OCI-LY7 (cell line): ENCODE measurements at regions not wholly inside any gene's neighbourhood (a gene's known extent, or its start where the extent isn't known, plus 50 kb on each side); places are given as distances from the start of the nearest gene placed in this dataset.
"Not testable (repeated sequence)": the region's sequence is repeated elsewhere in the genome, so short reads cannot be mapped to it uniquely, and the experiment has no call there.

ENCODE experiments used
- BruUV-seq: library from RNA; stranded (reverse); fragments of 400-500 nt; replicated peaks from 2 replicates; lab custom pipeline; 2021; lab: Mats Ljungman, UMichigan
- CTCF ChIA-PET: fragments of 300-600 bp; sonication (Branson Sonifier 250); formaldehyde crosslinking; loops from one replicate; lab custom pipeline; 2022; ENCODE audit warnings: antibody characterized with exemption; ENCODE audit not compliant: unreplicated experiment; lab: Charles Lee
- POLR2A ChIA-PET: fragments of 300-600 bp; sonication (Branson Sonifier 250); formaldehyde crosslinking; loops from one replicate; lab custom pipeline; 2022; ENCODE audit warnings: antibody characterized with exemption; lab: Charles Lee
- DNase-seq: peaks from one replicate; pipeline ENCODE4 v3.0.0-alpha.2; 2015; ENCODE audit warnings: low spot score
- H2AFZ ChIP-seq: fragments of 200-600 bp; sonication (generic), shearing (Covaris generic); 2 replicates; pipeline ENCODE4 v1.6.1; 2014; ENCODE audit warnings: mild to moderate bottlenecking, antibody characterized with exemption, low read length, moderate library complexity
- H3K27ac ChIP-seq: fragments of 200-600 bp; sonication (generic); 2 replicates; pipeline ENCODE4 v1.5.1; 2014; ENCODE audit warnings: mixed run types, low read depth, mild to moderate bottlenecking, moderate library complexity, low read length, inconsistent platforms; ENCODE audit not compliant: poor library complexity, severe bottlenecking
- H3K36me3 ChIP-seq: fragments of 200-600 bp; sonication (generic); 2 replicates; pipeline ENCODE4 v1.6.1; 2014; ENCODE audit warnings: mild to moderate bottlenecking, antibody characterized with exemption, low read length, moderate library complexity, mixed read lengths; ENCODE audit not compliant: insufficient read depth
- H3K4me1 ChIP-seq: fragments of 200-600 bp; sonication (generic); 2 replicates; pipeline ENCODE4 v1.5.1; 2014; ENCODE audit warnings: mild to moderate bottlenecking, low read length; ENCODE audit not compliant: insufficient read depth, poor library complexity, severe bottlenecking
- H3K4me2 ChIP-seq: fragments of 200-600 bp; sonication (generic); 2 replicates; pipeline ENCODE4 v1.6.1; 2014; ENCODE audit warnings: mild to moderate bottlenecking, low read length
- H3K4me3 ChIP-seq: fragments of 200-600 bp; sonication (generic); 2 replicates; pipeline ENCODE4 v1.5.1; 2014; ENCODE audit warnings: mild to moderate bottlenecking, low read depth, low read length; ENCODE audit not compliant: poor library complexity, severe bottlenecking
- H3K79me2 ChIP-seq: fragments of 200-600 bp; sonication (generic); 2 replicates; pipeline ENCODE4 v1.6.1; 2016; ENCODE audit warnings: low read depth, mild to moderate bottlenecking, low read length, moderate library complexity, mixed read lengths; ENCODE audit not compliant: insufficient read depth
- H3K9me2 ChIP-seq: fragments of 200-600 bp; sonication (generic); 2 replicates; pipeline ENCODE4 v1.6.1; 2016; ENCODE audit warnings: mild to moderate bottlenecking, low read length, mixed read lengths; ENCODE audit not compliant: insufficient read depth
- H3K9me3 ChIP-seq: fragments of 200-600 bp; sonication (generic); 2 replicates; pipeline ENCODE4 v1.6.1; 2014; ENCODE audit warnings: mild to moderate bottlenecking, mixed run types, low read length, mixed read lengths
- H4K20me1 ChIP-seq: fragments of 200-600 bp; sonication (generic); 2 replicates; pipeline ENCODE4 v1.6.1; 2014; ENCODE audit warnings: mild to moderate bottlenecking, antibody characterized with exemption, low read length, moderate library complexity, mixed read lengths; ENCODE audit not compliant: insufficient read depth
- EZH2phosphoT487 ChIP-seq: fragments of 200-600 bp; sonication (generic); IDR thresholded peaks from 2 replicates; pipeline ENCODE4 v1.6.1; 2018; ENCODE audit warnings: low read depth, borderline replicate concordance, mild to moderate bottlenecking, mixed run types, antibody characterized with exemption, low read length, moderate library complexity, mixed read lengths
- intact Hi-C: fragments of 100-400 bp; cut with micrococcal nuclease; formaldehyde crosslinking; loops from one replicate; pipeline ENCODE4 v1.10.0; 2022; ENCODE audit not compliant: unreplicated experiment
- TF ChIP-seq, protein P1 (sequence below): fragments of 200-600 bp; sonication (generic); conservative IDR thresholded peaks from 2 replicates; pipeline ENCODE4 v1.5.1; 2014; ENCODE audit warnings: mild to moderate bottlenecking, antibody characterized with exemption, low read length, moderate library complexity, mixed read lengths

DNA sequence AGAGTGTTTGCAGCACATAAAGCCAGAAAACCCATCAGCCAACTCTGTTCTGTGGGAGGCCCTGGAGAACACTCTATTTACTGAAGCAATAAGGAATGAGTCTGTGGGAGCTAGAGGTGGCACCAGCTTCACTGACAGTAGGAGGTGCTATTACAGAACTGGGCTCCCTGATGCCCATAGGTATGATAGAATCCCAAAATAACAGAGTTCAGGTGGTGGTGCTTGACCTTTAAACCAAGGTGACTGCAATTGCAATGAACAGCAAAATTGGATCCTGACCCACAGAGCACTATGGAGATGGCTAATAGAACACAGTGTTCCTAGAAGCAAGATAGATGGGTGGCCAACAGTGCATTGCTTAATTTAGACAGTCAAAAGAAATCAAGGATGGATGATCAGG, 95.4 kb upstream of the RNU6-1 start:
- Histone ChIP-seq H3K4me3 (no peak overlapping the region), H2AFZ (no peak overlapping the region), H4K20me1 (no peaks in the 10 kb centered on the region), H3K9me3 (no peaks in the 10 kb centered on the region), H3K4me2 (no peak overlapping the region), H3K27ac (no peak overlapping the region), H3K36me3 (no peaks in the 10 kb centered on the region), H3K4me1 (peaks cover 13% of the 10 kb centered on the region), H3K79me2 (no peaks in the 10 kb centered on the region), H3K9me2 (no peaks in the 10 kb centered on the region)
- TF ChIP-seq, protein P1, sequence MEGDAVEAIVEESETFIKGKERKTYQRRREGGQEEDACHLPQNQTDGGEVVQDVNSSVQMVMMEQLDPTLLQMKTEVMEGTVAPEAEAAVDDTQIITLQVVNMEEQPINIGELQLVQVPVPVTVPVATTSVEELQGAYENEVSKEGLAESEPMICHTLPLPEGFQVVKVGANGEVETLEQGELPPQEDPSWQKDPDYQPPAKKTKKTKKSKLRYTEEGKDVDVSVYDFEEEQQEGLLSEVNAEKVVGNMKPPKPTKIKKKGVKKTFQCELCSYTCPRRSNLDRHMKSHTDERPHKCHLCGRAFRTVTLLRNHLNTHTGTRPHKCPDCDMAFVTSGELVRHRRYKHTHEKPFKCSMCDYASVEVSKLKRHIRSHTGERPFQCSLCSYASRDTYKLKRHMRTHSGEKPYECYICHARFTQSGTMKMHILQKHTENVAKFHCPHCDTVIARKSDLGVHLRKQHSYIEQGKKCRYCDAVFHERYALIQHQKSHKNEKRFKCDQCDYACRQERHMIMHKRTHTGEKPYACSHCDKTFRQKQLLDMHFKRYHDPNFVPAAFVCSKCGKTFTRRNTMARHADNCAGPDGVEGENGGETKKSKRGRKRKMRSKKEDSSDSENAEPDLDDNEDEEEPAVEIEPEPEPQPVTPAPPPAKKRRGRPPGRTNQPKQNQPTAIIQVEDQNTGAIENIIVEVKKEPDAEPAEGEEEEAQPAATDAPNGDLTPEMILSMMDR, result 0 out of 2 replicates have a peak, but pooled peaks have one; percentile 19
- TF ChIP-seq EZH2phosphoT487, result no peak
- POLR2A ChIA-PET, result no interaction called here
- CTCF ChIA-PET, result no interaction called here
- BruUV-seq, result no TSS peak
- intact Hi-C loops, result no loop called here
- no peak for DNase-seq

DNA sequence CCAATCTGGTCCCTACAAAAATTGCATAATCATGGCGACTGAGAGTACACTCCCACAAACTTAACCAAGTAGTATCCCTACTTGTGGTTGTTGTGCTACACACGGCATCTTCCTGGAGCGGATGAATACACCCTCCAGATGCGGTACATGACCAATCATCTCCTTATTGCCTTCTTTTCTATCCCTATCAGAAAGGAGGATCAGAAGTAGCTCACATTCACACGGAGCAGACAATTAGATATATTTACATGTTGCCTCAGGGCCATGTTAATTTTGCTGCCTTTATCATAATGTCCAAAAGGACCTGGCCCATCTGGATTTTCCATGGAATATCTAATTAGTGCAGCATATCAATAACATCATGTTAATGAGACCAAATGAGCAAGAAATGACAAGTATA, 96.4 kb upstream of the RNU6-1 start:
- Histone ChIP-seq H3K4me3 (no peak overlapping the region), H2AFZ (no peak overlapping the region), H3K4me1 (peaks cover 13% of the 10 kb centered on the region), H4K20me1 (no peaks in the 10 kb centered on the region), H3K79me2 (no peaks in the 10 kb centered on the region), H3K9me2 (no peaks in the 10 kb centered on the region), H3K9me3 (no peaks in the 10 kb centered on the region), H3K4me2 (no peak overlapping the region), H3K36me3 (no peaks in the 10 kb centered on the region), H3K27ac (no peak overlapping the region)
- ChIA-PET CTCF (no interaction called here), POLR2A (no interaction called here)
- intact Hi-C loops, result no loop called here
- BruUV-seq, result no TSS peak
- DNase-seq, result no peak
- TF ChIP-seq, protein P1, result no peak

DNA sequence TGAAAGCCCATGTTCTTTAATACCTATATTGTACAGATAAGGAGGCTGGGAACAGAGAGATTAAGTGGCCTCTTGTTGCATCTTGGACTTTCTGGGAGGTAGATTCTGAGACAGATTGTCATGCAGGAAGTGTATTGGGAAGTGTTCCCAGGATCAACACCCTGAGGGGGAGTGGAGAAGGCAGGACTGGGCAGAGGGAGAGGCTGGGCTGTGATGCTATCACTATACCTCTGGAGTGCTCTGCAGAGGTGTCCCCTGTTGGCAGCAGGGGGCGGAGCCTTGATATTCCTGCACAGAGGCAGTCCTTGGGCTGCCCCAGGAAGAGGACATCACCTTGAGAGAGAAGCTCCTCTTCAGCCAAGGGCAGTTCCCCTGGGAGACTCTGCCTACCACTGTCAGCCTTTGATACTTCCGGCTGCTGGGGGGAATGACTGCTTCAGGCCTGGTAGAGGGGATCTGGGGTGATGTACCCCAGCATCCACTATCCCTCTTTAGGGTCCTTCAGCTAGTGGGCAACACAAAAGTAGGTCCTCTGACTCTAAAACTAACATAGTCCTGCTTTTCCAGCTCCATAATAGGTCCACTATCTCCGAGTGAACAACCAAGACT, 97.4 kb upstream of the RNU6-1 start:
- ChIA-PET CTCF (no interaction called here), POLR2A (interaction anchor here (0.6 kb wide), 1 partner anchor 93 kb away, joined by 3 read pairs; no protein-coding TSS in a partner anchor)
- H3K79me2 ChIP-seq, result no peaks in the 10 kb centered on the region
- no peak overlapping the region for H3K27ac ChIP-seq
- BruUV-seq, result no TSS peak
- no peaks in the 10 kb centered on the region for H3K36me3 ChIP-seq
- peaks cover 13% of the 10 kb centered on the region for H3K4me1 ChIP-seq
- H4K20me1 ChIP-seq, result no peaks in the 10 kb centered on the region
- H3K4me3 ChIP-seq, result no peak overlapping the region
- intact Hi-C loops, result no loop called here
- H2AFZ ChIP-seq, result peak overlapping the region; percentile 32; the same call in 1 of the 2 replicates
- no peak overlapping the region for H3K4me2 ChIP-seq
- no peaks in the 10 kb centered on the region for H3K9me2 ChIP-seq
- no peaks in the 10 kb centered on the region for H3K9me3 ChIP-seq
- peak; percentile 14 for DNase-seq
- TF ChIP-seq, protein P1, result no peak
- no peak for TF ChIP-seq EZH2phosphoT487

DNA sequence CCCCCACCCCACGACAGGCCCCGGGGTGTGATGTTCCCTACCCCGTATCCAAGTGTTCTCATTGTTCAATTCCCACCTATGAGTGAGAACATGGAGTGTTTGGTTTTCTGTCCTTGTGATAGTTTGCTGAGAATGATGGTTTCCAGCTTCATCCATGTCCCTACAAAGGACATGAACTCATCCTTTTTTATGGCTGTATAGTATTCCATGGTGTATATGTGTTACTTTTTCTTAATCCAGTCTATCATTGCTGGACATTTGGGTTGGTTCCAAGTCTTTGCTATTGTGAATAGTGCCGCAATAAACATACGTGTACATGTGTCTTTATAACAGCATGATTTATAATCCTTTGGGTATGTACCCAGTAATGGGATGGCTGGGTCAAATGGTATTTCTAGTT, 99.3 kb upstream of the RNU6-1 start:
- POLR2A ChIA-PET, H3K27ac ChIP-seq, H3K9me2 ChIP-seq, H4K20me1 ChIP-seq, H3K4me2 ChIP-seq, H3K9me3 ChIP-seq, CTCF ChIA-PET, DNase-seq, H3K36me3 ChIP-seq, intact Hi-C loops, H3K79me2 ChIP-seq, H3K4me3 ChIP-seq, BruUV-seq, H2AFZ ChIP-seq: not testable (repeated sequence)
- peaks cover 13% of the 10 kb centered on the region for H3K4me1 ChIP-seq
